Spleen (tissue), 11 donors: ENCODE measurements at regions not wholly inside any gene's neighbourhood (a gene's known extent, or its start where the extent isn't known, plus 50 kb on each side); places are given as distances from the start of the nearest gene placed in this dataset.

Source experiments
- DNase-seq: peaks from one replicate; pipeline ENCODE4 v3.0.0-alpha.2; 2020
- H3K27ac ChIP-seq, 8 donors: fragments of 200-600 bp; sonication (generic) in 7 of 8; 1 replicate in 4 of 8; 2 replicates in 4 of 8; pipeline versions ENCODE4 v1.5.0 to v1.8.0; 2016 to 2021; ENCODE audit warnings: inconsistent platforms in 4 of 8, mild to moderate bottlenecking in 4 of 8, moderate library complexity in 1 of 8
- H3K27me3 ChIP-seq, 7 donors: fragments of 200-600 bp; sonication (generic) in 6 of 7; replicated peaks in 1 of 7; 1 replicate in 4 of 7; 2 replicates in 3 of 7; pipeline versions ENCODE4 v1.5.0 to v1.8.0; 2016 to 2021; ENCODE audit warnings: inconsistent platforms in 3 of 7, mild to moderate bottlenecking in 1 of 7
- H3K36me3 ChIP-seq, 6 donors: fragments of 200-600 bp; sonication (generic) in 5 of 6; 1 replicate in 4 of 6; 2 replicates in 2 of 6; pipeline versions ENCODE4 v1.5.0 to v1.8.0; 2016 to 2021; ENCODE audit warnings: inconsistent platforms in 2 of 6
- H3K4me1 ChIP-seq, 6 donors: fragments of 200-600 bp; sonication (generic) in 5 of 6; 1 replicate in 3 of 6; 2 replicates in 3 of 6; pipeline versions ENCODE4 v1.5.0 to v1.8.0; 2016 to 2021; ENCODE audit warnings: inconsistent platforms in 3 of 6
- H3K4me3 ChIP-seq, 8 donors: fragments of 200-600 bp; sonication (generic) in 7 of 8; 1 replicate in 4 of 8; 2 replicates in 4 of 8; pipeline versions ENCODE4 v1.5.0 to v1.8.0; 2016 to 2021; ENCODE audit warnings: inconsistent platforms in 4 of 8, mild to moderate bottlenecking in 4 of 8, moderate library complexity in 2 of 8
- H3K9me3 ChIP-seq, 8 donors: fragments of 200-600 bp; sonication (generic) in 7 of 8; 1 replicate in 4 of 8; 2 replicates in 4 of 8; pipeline versions ENCODE4 v1.5.0 to v1.8.0; 2016 to 2021; ENCODE audit warnings: inconsistent platforms in 4 of 8
- POLR2A ChIP-seq, 3 donors: fragments of 450-650 bp; IDR thresholded peaks; one replicate each; pipeline ENCODE4 v1.5.1; 2017; ENCODE audit warnings: antibody characterized with exemption in 3 of 3, mild to moderate bottlenecking in 1 of 3
- POLR2AphosphoS5 ChIP-seq, 3 donors: sonication (generic); formaldehyde crosslinking; IDR thresholded peaks; one replicate each; pipeline ENCODE4 v1.5.1; 2017; ENCODE audit warnings: antibody characterized with exemption in 3 of 3
- WGBS, 5 donors: extraction: QIAGEN DNeasy Blood & Tissue Kit in 3 of 5; methylation state at CpG; one replicate each; pipeline versions ENCODE4 v1.1.5 to v1.1.7; 2013 to 2018; 5-methylcytosine and 5-hydroxymethylcytosine counted together
- intact Hi-C: fragments of 100-400 bp; cut with DNase I; formaldehyde crosslinking; loops from one replicate; pipeline ENCODE4 v1.15.0; 2023; ENCODE audit warnings: low total_unique reads
- TF ChIP-seq, protein P1 (sequence below), 11 experiments: fragments of 200-600 bp in 7 of 11; fragments of 450-650 bp in 4 of 11; sonication (generic) in 4 of 11; IDR thresholded peaks in 8 of 11; conservative IDR thresholded peaks in 3 of 11; 1 replicate in 7 of 11; 2 replicates in 4 of 11; pipeline versions ENCODE4 v1.4.0 to v1.8.0; 2016 to 2021; ENCODE audit warnings: antibody characterized with exemption in 11 of 11, inconsistent platforms in 4 of 11, mild to moderate bottlenecking in 1 of 11
- donor health status: healthy with polysubstance abuse.
- donor health status: DM: no; HTN: no; CAD: no; lungs with moderate emphysema.
- donor health status: DM: no; HTN: no; CAD: no.
- donor health status: Bipolar disorder and iron deficiency.
- donor health status: healthy.
- donor health status: DM: no; HTN: no; CAD: no.
- donor health status: DM: yes; HTN: yes; CAD: no.

DNA sequence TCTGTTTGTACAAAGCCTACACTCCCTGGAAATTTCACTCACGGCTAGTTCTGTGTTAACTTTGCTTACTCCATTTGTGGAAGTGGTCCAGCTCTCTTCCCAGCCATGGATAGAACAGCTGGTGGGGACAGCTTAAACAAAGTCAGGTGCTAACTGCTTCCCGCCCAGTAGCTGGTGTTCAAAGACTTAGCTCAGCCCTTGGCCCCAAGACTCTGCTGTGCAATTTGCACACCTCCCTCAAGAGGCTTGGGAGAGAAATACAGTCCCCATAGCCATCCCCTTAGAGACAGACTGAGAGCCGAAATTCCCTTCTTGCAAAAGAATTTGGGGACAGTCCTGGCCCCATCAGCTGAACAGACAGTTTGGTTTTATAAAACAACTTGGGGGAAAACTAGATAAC, 73.8 kb upstream of the RAI14 start:
- 74 to 93% (median 87%) methylated on average over 3 of the region's 3 CpGs for WGBS, 5 donors
- DNase-seq = no peak
- Histone ChIP-seq H3K27ac (peak overlapping the region in 5 of 8 donors; percentile 25 to 78 (median 61)), H3K4me3 (no peak overlapping the region), H3K27me3 (peaks cover 0 to 4% (median 0%) of the 10 kb centered on the region in 7 donors), H3K36me3 (no peaks in the 10 kb centered on the region), H3K4me1 (peaks cover 0 to 6% (median 0%) of the 10 kb centered on the region in 6 donors), H3K9me3 (peaks cover 0 to 14% (median 0%) of the 10 kb centered on the region in 8 donors)
- TF ChIP-seq POLR2A (IDR thresholded peaks at IDR 0.05) (no peak), POLR2AphosphoS5 (IDR thresholded peaks at IDR 0.05) (no peak)
- TF ChIP-seq, protein P1, sequence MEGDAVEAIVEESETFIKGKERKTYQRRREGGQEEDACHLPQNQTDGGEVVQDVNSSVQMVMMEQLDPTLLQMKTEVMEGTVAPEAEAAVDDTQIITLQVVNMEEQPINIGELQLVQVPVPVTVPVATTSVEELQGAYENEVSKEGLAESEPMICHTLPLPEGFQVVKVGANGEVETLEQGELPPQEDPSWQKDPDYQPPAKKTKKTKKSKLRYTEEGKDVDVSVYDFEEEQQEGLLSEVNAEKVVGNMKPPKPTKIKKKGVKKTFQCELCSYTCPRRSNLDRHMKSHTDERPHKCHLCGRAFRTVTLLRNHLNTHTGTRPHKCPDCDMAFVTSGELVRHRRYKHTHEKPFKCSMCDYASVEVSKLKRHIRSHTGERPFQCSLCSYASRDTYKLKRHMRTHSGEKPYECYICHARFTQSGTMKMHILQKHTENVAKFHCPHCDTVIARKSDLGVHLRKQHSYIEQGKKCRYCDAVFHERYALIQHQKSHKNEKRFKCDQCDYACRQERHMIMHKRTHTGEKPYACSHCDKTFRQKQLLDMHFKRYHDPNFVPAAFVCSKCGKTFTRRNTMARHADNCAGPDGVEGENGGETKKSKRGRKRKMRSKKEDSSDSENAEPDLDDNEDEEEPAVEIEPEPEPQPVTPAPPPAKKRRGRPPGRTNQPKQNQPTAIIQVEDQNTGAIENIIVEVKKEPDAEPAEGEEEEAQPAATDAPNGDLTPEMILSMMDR (IDR thresholded peaks at IDR 0.05 in 8 of 11, conservative IDR thresholded peaks at IDR 0.05 in 3 of 11) = no peak
- intact Hi-C loops = no loop called here

GRCh38 chr5:34583167-34583566, 73.0 kb upstream of the RAI14 start:
- no peak for TF ChIP-seq POLR2A (IDR thresholded peaks at IDR 0.05)
- no peak for TF ChIP-seq POLR2AphosphoS5 (IDR thresholded peaks at IDR 0.05)
- TF ChIP-seq, protein P1 (IDR thresholded peaks at IDR 0.05 in 8 of 11, conservative IDR thresholded peaks at IDR 0.05 in 3 of 11) = no peak
- H3K9me3 ChIP-seq = peaks cover 0 to 11% (median 0%) of the 10 kb centered on the region in 8 donors
- H3K27me3 ChIP-seq = peaks cover 0 to 4% (median 0%) of the 10 kb centered on the region in 7 donors
- H3K4me1 ChIP-seq = peaks cover 0 to 6% (median 0%) of the 10 kb centered on the region in 6 donors
- H3K27ac ChIP-seq = peak overlapping the region in 7 of 8 donors; percentile 25 to 78 (median 64)
- intact Hi-C loops = no loop called here
- DNase-seq = no peak
- H3K36me3 ChIP-seq = no peaks in the 10 kb centered on the region
- H3K4me3 ChIP-seq = no peak overlapping the region

DNA sequence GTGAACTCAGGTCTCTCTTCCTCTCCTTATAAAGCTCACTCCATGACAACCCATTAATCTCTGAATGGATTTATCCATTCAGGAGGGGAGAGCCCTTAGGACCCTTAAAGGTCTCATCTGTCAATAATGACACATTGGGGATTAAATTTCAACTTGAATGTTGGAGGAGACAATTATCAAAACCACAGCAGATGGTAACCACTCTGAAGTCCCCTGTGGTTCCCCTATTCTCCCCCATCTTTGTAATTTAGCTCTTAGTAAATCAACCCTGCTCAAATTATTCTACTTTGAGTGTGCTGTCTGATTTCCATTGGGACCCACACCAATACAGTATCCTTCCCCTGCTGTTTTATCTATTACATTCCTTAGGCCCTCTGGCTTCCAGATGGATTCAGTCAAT, 72.0 kb upstream of the RAI14 start:
- Histone ChIP-seq H3K9me3 (peaks cover 0 to 5% (median 0%) of the 10 kb centered on the region in 8 donors), H3K4me3 (no peak overlapping the region), H3K27ac (peak overlapping the region in 6 of 8 donors; percentile 25 to 78 (median 66)), H3K27me3 (peaks cover 0 to 4% (median 0%) of the 10 kb centered on the region in 7 donors), H3K36me3 (no peaks in the 10 kb centered on the region), H3K4me1 (peaks cover 0 to 6% (median 0%) of the 10 kb centered on the region in 6 donors)
- intact Hi-C loops = no loop called here
- TF ChIP-seq POLR2A (IDR thresholded peaks at IDR 0.05) = no peak
- no peak for TF ChIP-seq POLR2AphosphoS5 (IDR thresholded peaks at IDR 0.05)
- TF ChIP-seq, protein P1 (IDR thresholded peaks at IDR 0.05 in 8 of 11, conservative IDR thresholded peaks at IDR 0.05 in 3 of 11) = no peak
- no peak for DNase-seq

GRCh38 chr5:34585601-34586104, 70.5 kb upstream of the RAI14 start:
- Histone ChIP-seq H3K4me3 (no peak overlapping the region), H3K9me3 (no peaks in the 10 kb centered on the region), H3K27me3 (peaks cover 0 to 4% (median 0%) of the 10 kb centered on the region in 7 donors), H3K4me1 (peaks cover 0 to 6% (median 0%) of the 10 kb centered on the region in 6 donors), H3K27ac (peak overlapping the region in 1 of 8 donors; percentile 12), H3K36me3 (no peaks in the 10 kb centered on the region)
- no peak for DNase-seq
- 80 to 94% (median 85%) methylated on average over 5 of the region's 5 CpGs for WGBS, 5 donors
- TF ChIP-seq POLR2AphosphoS5 (IDR thresholded peaks at IDR 0.05) (no peak), POLR2A (IDR thresholded peaks at IDR 0.05) (no peak)
- intact Hi-C loops = no loop called here
